ENCODE measurements at regions not wholly inside any gene's neighbourhood (a gene's known extent, or its start where the extent isn't known, plus 50 kb on each side); places are given as distances from the start of the nearest gene placed in this dataset.

DNA sequence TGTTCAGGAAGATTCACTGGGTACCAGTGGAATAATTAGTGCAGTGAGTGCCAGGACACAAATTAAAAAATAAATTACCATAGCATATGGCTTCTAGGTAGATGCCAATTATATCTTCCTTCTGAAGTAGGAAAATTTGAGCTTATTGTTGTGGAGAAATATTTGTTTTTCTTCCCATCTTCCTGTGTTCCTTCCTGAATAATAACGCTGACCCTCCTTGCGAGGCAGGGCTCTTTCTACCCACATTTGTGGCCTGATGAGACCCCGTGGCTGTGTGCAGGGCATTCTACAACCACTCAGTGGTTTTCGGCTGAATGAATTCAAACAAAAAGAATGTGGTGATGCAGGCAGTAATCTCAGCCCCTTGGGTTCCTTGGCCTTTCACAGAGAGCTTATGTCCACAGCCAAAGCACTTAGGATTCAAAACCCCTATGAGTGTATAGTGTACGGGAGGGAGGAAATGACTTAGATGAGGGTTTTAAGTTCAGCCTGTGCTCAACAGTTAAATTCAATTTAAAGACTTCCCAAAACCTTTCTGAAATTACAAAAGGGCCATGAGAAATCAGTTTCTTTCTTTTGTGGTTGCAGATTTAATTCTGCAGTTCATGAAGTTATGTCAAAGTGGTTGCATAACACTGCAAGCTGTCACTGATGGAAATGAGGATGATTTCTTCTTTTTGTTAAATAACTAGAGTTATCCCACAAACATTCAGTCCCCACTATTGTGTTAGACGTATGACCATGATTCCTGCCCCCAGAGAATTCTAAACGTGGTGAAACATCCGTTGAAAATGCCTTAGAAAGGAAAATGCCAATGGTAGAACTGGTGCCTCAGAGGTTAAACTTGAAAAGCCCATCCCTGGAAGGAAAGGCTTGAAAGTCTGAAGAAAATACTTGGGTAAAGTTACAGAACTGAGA lies 255.3 kb downstream of the FZD1 start:
- Mint-ChIP-seq H3K9me3 (ENCODE audit: insufficient read depth) (no peaks in the 10 kb centered on the region), H3K27me3 (peaks cover 3% of the 10 kb centered on the region), H3K4me1 (no peaks in the 10 kb centered on the region), H3K27ac (no peak overlapping the region), H3K4me3 (no peak overlapping the region)
- Histone ChIP-seq H2AFZ (ENCODE audit: insufficient read depth, low read depth, low read length, poor library complexity, severe bottlenecking) (no peak overlapping the region), H3K4me2 (replicated peaks; ENCODE audit: low read depth, low read length, poor library complexity, severe bottlenecking) (no peak overlapping the region), H3K27ac (ENCODE audit: low read length in 2 of 2) (no peak overlapping the region), H3K9ac (ENCODE audit: low read length) (no peak overlapping the region), H3K9me3 (ENCODE audit: control extremely low read depth in 1 of 3, control insufficient read depth in 2 of 3, insufficient read depth in 1 of 3, low read length in 2 of 3) (no peaks in the 10 kb centered on the region), H3K36me3 (replicated peaks in 1 of 2; ENCODE audit: control extremely low read depth in 1 of 2, control insufficient read depth in 1 of 2, extremely low read depth in 1 of 2, insufficient read depth in 2 of 2, low read length in 1 of 2) (no peaks in the 10 kb centered on the region), H3K4me1 (ENCODE audit: control insufficient read depth in 2 of 2, insufficient read depth in 2 of 2, low read length in 2 of 2) (no peaks in the 10 kb centered on the region), H3K4me3 (ENCODE audit: control extremely low read depth in 1 of 5, extremely low read depth in 1 of 5, insufficient read depth in 1 of 5, low read depth in 2 of 5, low read length in 4 of 5) (no peak overlapping the region), H3K79me2 (ENCODE audit: control insufficient read depth, insufficient read depth, low read length) (no peaks in the 10 kb centered on the region), H4K20me1 (ENCODE audit: control insufficient read depth, insufficient read depth, low read length, poor library complexity, severe bottlenecking) (no peaks in the 10 kb centered on the region), H3K27me3 (replicated peaks in 1 of 4; ENCODE audit: control extremely low read depth in 1 of 4, control insufficient read depth in 3 of 4, insufficient read depth in 4 of 4, low read length in 3 of 4) (no peaks in the 10 kb centered on the region)
- no peak for ATAC-seq (ENCODE audit: low read depth)
- WGBS (ENCODE audit: insufficient coverage), result 74% methylated on average over 5 of the region's 8 CpGs
- ChIA-PET POLR2A (no interaction called here), CTCF (no interaction called here)
- no peak for TF ChIP-seq EZH2 (IDR thresholded peaks at IDR 0.05; ENCODE audit: borderline replicate concordance, insufficient read depth, low read depth, low read length, poor library complexity, severe bottlenecking)
- TF ChIP-seq, protein P1, sequence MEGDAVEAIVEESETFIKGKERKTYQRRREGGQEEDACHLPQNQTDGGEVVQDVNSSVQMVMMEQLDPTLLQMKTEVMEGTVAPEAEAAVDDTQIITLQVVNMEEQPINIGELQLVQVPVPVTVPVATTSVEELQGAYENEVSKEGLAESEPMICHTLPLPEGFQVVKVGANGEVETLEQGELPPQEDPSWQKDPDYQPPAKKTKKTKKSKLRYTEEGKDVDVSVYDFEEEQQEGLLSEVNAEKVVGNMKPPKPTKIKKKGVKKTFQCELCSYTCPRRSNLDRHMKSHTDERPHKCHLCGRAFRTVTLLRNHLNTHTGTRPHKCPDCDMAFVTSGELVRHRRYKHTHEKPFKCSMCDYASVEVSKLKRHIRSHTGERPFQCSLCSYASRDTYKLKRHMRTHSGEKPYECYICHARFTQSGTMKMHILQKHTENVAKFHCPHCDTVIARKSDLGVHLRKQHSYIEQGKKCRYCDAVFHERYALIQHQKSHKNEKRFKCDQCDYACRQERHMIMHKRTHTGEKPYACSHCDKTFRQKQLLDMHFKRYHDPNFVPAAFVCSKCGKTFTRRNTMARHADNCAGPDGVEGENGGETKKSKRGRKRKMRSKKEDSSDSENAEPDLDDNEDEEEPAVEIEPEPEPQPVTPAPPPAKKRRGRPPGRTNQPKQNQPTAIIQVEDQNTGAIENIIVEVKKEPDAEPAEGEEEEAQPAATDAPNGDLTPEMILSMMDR (IDR thresholded peaks at IDR 0.05), result no peak
- intact Hi-C loops (cut with micrococcal nuclease), result no loop called here
- no peak for DNase-seq

DNA sequence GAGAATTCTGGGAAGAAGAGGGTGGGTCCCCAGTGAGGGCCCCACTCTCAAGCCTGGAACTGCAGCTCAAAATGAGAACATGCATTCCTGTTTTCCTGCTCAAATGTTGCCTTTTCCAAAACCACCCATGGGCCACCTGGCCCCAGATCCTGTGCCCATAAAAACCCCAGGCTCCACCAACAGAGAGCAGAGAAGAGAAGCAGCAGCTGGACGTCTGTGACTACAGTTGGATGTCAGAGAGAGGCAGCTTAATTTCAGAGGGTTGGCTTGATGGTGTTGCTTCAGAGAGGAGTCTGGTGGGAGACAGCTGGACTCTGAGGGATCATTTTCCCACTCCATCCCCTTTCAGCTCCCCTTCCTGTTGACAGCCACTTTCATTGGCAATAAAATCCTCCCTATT lies 256.4 kb downstream of the FZD1 start:
- Mint-ChIP-seq H3K9me3 (ENCODE audit: insufficient read depth) (no peaks in the 10 kb centered on the region), H3K4me3 (no peak overlapping the region), H3K27ac (no peak overlapping the region), H3K4me1 (no peaks in the 10 kb centered on the region), H3K27me3 (peaks cover 3% of the 10 kb centered on the region)
- intact Hi-C loops (cut with micrococcal nuclease), result no loop called here
- no peaks in the 10 kb centered on the region for H3K36me3 ChIP-seq (replicated peaks in 1 of 2; ENCODE audit: control extremely low read depth in 1 of 2, control insufficient read depth in 1 of 2, extremely low read depth in 1 of 2, insufficient read depth in 2 of 2, low read length in 1 of 2)
- ATAC-seq (ENCODE audit: low read depth) (no peak), DNase-seq (no peak)
- no peak overlapping the region for H3K4me3 ChIP-seq (ENCODE audit: control extremely low read depth in 1 of 5, extremely low read depth in 1 of 5, insufficient read depth in 1 of 5, low read depth in 2 of 5, low read length in 4 of 5)
- CTCF ChIA-PET, result no interaction called here
- no peaks in the 10 kb centered on the region for H3K4me1 ChIP-seq (ENCODE audit: control insufficient read depth in 2 of 2, insufficient read depth in 2 of 2, low read length in 2 of 2)
- no peak overlapping the region for H3K27ac ChIP-seq (ENCODE audit: low read length in 2 of 2)
- H4K20me1 ChIP-seq (ENCODE audit: control insufficient read depth, insufficient read depth, low read length, poor library complexity, severe bottlenecking), result no peaks in the 10 kb centered on the region
- no peaks in the 10 kb centered on the region for H3K9me3 ChIP-seq (ENCODE audit: control extremely low read depth in 1 of 3, control insufficient read depth in 2 of 3, insufficient read depth in 1 of 3, low read length in 2 of 3)
- no peak overlapping the region for H2AFZ ChIP-seq (ENCODE audit: insufficient read depth, low read depth, low read length, poor library complexity, severe bottlenecking)
- H3K4me2 ChIP-seq (replicated peaks; ENCODE audit: low read depth, low read length, poor library complexity, severe bottlenecking), result no peak overlapping the region
- no peaks in the 10 kb centered on the region for H3K27me3 ChIP-seq (replicated peaks in 1 of 4; ENCODE audit: control extremely low read depth in 1 of 4, control insufficient read depth in 3 of 4, insufficient read depth in 4 of 4, low read length in 3 of 4)
- no CpG with 5 or more reads among the region's 1 CpG for WGBS (ENCODE audit: insufficient coverage)
- TF ChIP-seq, protein P1 (IDR thresholded peaks at IDR 0.05), result no peak
- TF ChIP-seq EZH2 (IDR thresholded peaks at IDR 0.05; ENCODE audit: borderline replicate concordance, insufficient read depth, low read depth, low read length, poor library complexity, severe bottlenecking), result no peak
- no peaks in the 10 kb centered on the region for H3K79me2 ChIP-seq (ENCODE audit: control insufficient read depth, insufficient read depth, low read length)
- H3K9ac ChIP-seq (ENCODE audit: low read length), result no peak overlapping the region
- POLR2A ChIA-PET, result no interaction called here
